ENCODE measurements at regions not wholly inside any gene's neighbourhood (a gene's known extent, or its start where the extent isn't known, plus 50 kb on each side); places are given as distances from the start of the nearest gene placed in this dataset.

GRCh38 chr13:57353831-57354230 lies 186.8 kb downstream of the PRR20E start:
- no peak for DNase-seq (ENCODE audit: low read depth)
- H3K4me3 ChIP-seq (ENCODE audit: low read length): no peak overlapping the region
- TF ChIP-seq, protein P1, sequence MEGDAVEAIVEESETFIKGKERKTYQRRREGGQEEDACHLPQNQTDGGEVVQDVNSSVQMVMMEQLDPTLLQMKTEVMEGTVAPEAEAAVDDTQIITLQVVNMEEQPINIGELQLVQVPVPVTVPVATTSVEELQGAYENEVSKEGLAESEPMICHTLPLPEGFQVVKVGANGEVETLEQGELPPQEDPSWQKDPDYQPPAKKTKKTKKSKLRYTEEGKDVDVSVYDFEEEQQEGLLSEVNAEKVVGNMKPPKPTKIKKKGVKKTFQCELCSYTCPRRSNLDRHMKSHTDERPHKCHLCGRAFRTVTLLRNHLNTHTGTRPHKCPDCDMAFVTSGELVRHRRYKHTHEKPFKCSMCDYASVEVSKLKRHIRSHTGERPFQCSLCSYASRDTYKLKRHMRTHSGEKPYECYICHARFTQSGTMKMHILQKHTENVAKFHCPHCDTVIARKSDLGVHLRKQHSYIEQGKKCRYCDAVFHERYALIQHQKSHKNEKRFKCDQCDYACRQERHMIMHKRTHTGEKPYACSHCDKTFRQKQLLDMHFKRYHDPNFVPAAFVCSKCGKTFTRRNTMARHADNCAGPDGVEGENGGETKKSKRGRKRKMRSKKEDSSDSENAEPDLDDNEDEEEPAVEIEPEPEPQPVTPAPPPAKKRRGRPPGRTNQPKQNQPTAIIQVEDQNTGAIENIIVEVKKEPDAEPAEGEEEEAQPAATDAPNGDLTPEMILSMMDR (conservative IDR thresholded peaks at IDR 0.05; ENCODE audit: low read depth, low read length): no peak

- TF ChIP-seq, protein P1 (conservative IDR thresholded peaks at IDR 0.05; ENCODE audit: low read depth, low read length): no peak
- peak; percentile 5 for DNase-seq (ENCODE audit: low read depth)
Measured at GRCh38 chr13:57375876-57376275, 208.9 kb downstream of the PRR20E start.

DNA sequence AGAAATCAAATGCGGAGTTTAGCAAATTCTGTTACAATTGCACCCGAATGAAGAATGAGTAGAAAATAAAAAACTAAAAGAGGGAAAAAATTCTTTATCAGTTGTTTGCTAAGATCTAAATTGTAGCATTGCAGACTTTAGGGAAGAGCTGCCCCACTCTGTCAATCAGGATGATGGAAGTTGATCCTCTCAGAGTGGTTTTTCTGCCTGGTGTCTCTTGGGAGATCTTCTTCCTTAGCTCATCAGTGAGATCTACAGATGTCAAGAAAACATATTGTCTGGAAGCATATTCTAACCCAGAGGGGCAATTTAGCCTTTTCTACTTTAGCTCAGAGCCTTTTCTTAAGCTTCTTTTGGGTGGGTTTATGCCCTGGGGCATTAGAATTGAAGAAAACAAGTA lies 223.2 kb upstream of the PCDH17 start:
- no peak overlapping the region for H3K4me3 ChIP-seq (ENCODE audit: low read length)
- no peak for DNase-seq (ENCODE audit: low read depth)
- TF ChIP-seq, protein P1 (conservative IDR thresholded peaks at IDR 0.05; ENCODE audit: low read depth, low read length): no peak

More at GRCh38 chr13:57375876-57376275, 208.9 kb downstream of the PRR20E start:
- no peak overlapping the region for H3K4me3 ChIP-seq (ENCODE audit: low read length)

GRCh38 chr13:57409121-57409520 lies 222.4 kb upstream of the PCDH17 start:
- no peak for DNase-seq (ENCODE audit: low read depth)
- H3K4me3 ChIP-seq (ENCODE audit: low read length): no peak overlapping the region
- TF ChIP-seq, protein P1 (conservative IDR thresholded peaks at IDR 0.05; ENCODE audit: low read depth, low read length): no peak

GRCh38 chr13:57409656-57410055 lies 221.9 kb upstream of the PCDH17 start:
- DNase-seq (ENCODE audit: low read depth): no peak
- no peak overlapping the region for H3K4me3 ChIP-seq (ENCODE audit: low read length)
- TF ChIP-seq, protein P1 (conservative IDR thresholded peaks at IDR 0.05; ENCODE audit: low read depth, low read length): no peak

DNA sequence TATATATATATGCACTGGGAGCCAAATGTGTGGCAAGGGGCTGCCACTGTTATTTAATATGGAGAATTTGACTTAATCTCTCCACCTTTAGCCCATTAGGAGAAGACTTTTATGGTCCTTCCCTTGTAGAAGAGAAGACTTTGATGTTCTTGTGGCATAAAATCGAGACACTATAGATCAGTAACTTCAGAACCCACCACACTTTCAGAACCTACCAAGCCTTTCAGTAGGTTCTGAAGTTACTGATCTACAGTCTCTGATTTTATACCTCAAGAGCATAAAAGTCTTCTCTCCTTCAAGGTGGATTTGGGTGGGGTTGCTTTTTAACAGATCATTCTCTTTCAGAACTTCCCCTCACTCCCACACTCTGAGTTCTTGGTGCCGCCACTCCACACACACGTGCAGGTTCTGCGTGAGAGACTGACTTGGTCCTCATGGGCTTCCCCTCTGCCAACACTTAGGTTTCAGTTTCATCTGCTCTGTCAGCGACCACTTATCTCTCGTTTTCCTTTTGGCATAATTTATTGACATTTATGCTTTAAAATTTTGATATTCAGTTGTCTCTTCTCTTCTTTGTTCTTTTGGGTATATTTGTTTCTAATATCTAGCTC lies 213.4 kb upstream of the PCDH17 start:
- TF ChIP-seq, protein P1 (conservative IDR thresholded peaks at IDR 0.05; ENCODE audit: low read depth, low read length): no peak
- no peak for DNase-seq (ENCODE audit: low read depth)
- H3K4me3 ChIP-seq (ENCODE audit: low read length): no peak overlapping the region

GRCh38 chr13:57424379-57424778 lies 207.2 kb upstream of the PCDH17 start:
- DNase-seq (ENCODE audit: low read depth): no peak
- H3K4me3 ChIP-seq (ENCODE audit: low read length): no peak overlapping the region
- TF ChIP-seq, protein P1 (conservative IDR thresholded peaks at IDR 0.05; ENCODE audit: low read depth, low read length): no peak
